ES-I3 (cell line): ENCODE measurements at regions not wholly inside any gene's neighbourhood (a gene's known extent, or its start where the extent isn't known, plus 50 kb on each side); places are given as distances from the start of the nearest gene placed in this dataset.

Source experiments
- H3K36me3 ChIP-seq: 2 replicates; pipeline ENCODE4 v1.6.1; 2013; ENCODE audit warnings: mild to moderate bottlenecking, low read length, control low read depth, moderate library complexity; ENCODE audit not compliant: insufficient read depth
- H3K4me1 ChIP-seq: 2 replicates; pipeline ENCODE4 v1.6.1; 2013; ENCODE audit warnings: mild to moderate bottlenecking, control low read depth, low read length; ENCODE audit not compliant: insufficient read depth
- H3K9ac ChIP-seq: 2 replicates; pipeline ENCODE4 v1.6.1; 2013; ENCODE audit warnings: low read depth, mild to moderate bottlenecking, low read length, moderate library complexity
- H3K9me3 ChIP-seq: 2 replicates; pipeline ENCODE4 v1.6.1; 2013; ENCODE audit warnings: mild to moderate bottlenecking, low read length, moderate library complexity; ENCODE audit not compliant: control insufficient read depth, insufficient read depth

- Histone ChIP-seq H3K36me3 (no peaks in the 10 kb centered on the region), H3K9ac (no peak overlapping the region), H3K4me1 (no peaks in the 10 kb centered on the region), H3K9me3 (no peaks in the 10 kb centered on the region)
Observed at GRCh38 chr7:82567841-82568240, 124.3 kb upstream of the CACNA2D1 start.

GRCh38 chr7:82567356-82567755 is 123.8 kb upstream of the CACNA2D1 start:
- H3K4me1 ChIP-seq, result no peaks in the 10 kb centered on the region
- no peaks in the 10 kb centered on the region for H3K36me3 ChIP-seq
- H3K9ac ChIP-seq, result no peak overlapping the region
- no peaks in the 10 kb centered on the region for H3K9me3 ChIP-seq

GRCh38 chr7:82566752-82567151 is 123.2 kb upstream of the CACNA2D1 start:
- H3K9me3 ChIP-seq, result no peaks in the 10 kb centered on the region
- no peak overlapping the region for H3K9ac ChIP-seq
- no peaks in the 10 kb centered on the region for H3K36me3 ChIP-seq
- H3K4me1 ChIP-seq, result no peaks in the 10 kb centered on the region

GRCh38 chr7:82562716-82563404 is 119.3 kb upstream of the CACNA2D1 start:
- no peaks in the 10 kb centered on the region for H3K9me3 ChIP-seq
- H3K4me1 ChIP-seq, result no peaks in the 10 kb centered on the region
- no peak overlapping the region for H3K9ac ChIP-seq
- H3K36me3 ChIP-seq, result no peaks in the 10 kb centered on the region

- no peaks in the 10 kb centered on the region for H3K36me3 ChIP-seq
- no peak overlapping the region for H3K9ac ChIP-seq
- H3K9me3 ChIP-seq, result no peaks in the 10 kb centered on the region
- no peaks in the 10 kb centered on the region for H3K4me1 ChIP-seq
Observed at GRCh38 chr7:82559193-82559805, 115.7 kb upstream of the CACNA2D1 start.

- no peak overlapping the region for H3K9ac ChIP-seq
- no peaks in the 10 kb centered on the region for H3K9me3 ChIP-seq
- no peaks in the 10 kb centered on the region for H3K4me1 ChIP-seq
- H3K36me3 ChIP-seq, result no peaks in the 10 kb centered on the region
Observed at GRCh38 chr7:82549616-82550285, 106.2 kb upstream of the CACNA2D1 start.

- H3K4me1 ChIP-seq, result no peaks in the 10 kb centered on the region
- H3K9ac ChIP-seq, result no peak overlapping the region
- H3K36me3 ChIP-seq, result no peaks in the 10 kb centered on the region
- H3K9me3 ChIP-seq, result no peaks in the 10 kb centered on the region
Observed at GRCh38 chr7:82548141-82548688, 104.6 kb upstream of the CACNA2D1 start.

- Histone ChIP-seq H3K4me1 (no peaks in the 10 kb centered on the region), H3K9me3 (no peaks in the 10 kb centered on the region), H3K36me3 (no peaks in the 10 kb centered on the region), H3K9ac (no peak overlapping the region)
Observed at GRCh38 chr7:82542665-82543064, 99.1 kb upstream of the CACNA2D1 start.

- Histone ChIP-seq H3K36me3 (no peaks in the 10 kb centered on the region), H3K9ac (no peak overlapping the region), H3K4me1 (no peaks in the 10 kb centered on the region), H3K9me3 (no peaks in the 10 kb centered on the region)
Observed at GRCh38 chr7:82539969-82540368, 96.4 kb upstream of the CACNA2D1 start.

GRCh38 chr7:82534684-82535083 is 91.1 kb upstream of the CACNA2D1 start:
- no peaks in the 10 kb centered on the region for H3K36me3 ChIP-seq

GRCh38 chr7:82530361-82530760 is 86.8 kb upstream of the CACNA2D1 start:
- Histone ChIP-seq H3K9ac (no peak overlapping the region), H3K9me3 (no peaks in the 10 kb centered on the region), H3K36me3 (no peaks in the 10 kb centered on the region), H3K4me1 (no peaks in the 10 kb centered on the region)

More at GRCh38 chr7:82534684-82535083, 91.1 kb upstream of the CACNA2D1 start:
- no peaks in the 10 kb centered on the region for H3K9me3 ChIP-seq
- no peaks in the 10 kb centered on the region for H3K4me1 ChIP-seq
- H3K9ac ChIP-seq, result no peak overlapping the region

GRCh38 chr7:82528577-82529310 is 85.2 kb upstream of the CACNA2D1 start:
- Histone ChIP-seq H3K36me3 (no peaks in the 10 kb centered on the region), H3K9ac (no peak overlapping the region), H3K9me3 (no peaks in the 10 kb centered on the region), H3K4me1 (no peaks in the 10 kb centered on the region)

GRCh38 chr7:82527851-82528250 is 84.3 kb upstream of the CACNA2D1 start:
- Histone ChIP-seq H3K36me3 (no peaks in the 10 kb centered on the region), H3K9me3 (no peaks in the 10 kb centered on the region), H3K4me1 (no peaks in the 10 kb centered on the region), H3K9ac (no peak overlapping the region)

GRCh38 chr7:82521906-82522445 is 78.4 kb upstream of the CACNA2D1 start:
- H3K9me3 ChIP-seq, result no peaks in the 10 kb centered on the region
- no peak overlapping the region for H3K9ac ChIP-seq
- no peaks in the 10 kb centered on the region for H3K36me3 ChIP-seq
- H3K4me1 ChIP-seq, result no peaks in the 10 kb centered on the region
